ENCODE measurements at regions not wholly inside any gene's neighbourhood (a gene's known extent, or its start where the extent isn't known, plus 50 kb on each side); places are given as distances from the start of the nearest gene placed in this dataset.

DNA sequence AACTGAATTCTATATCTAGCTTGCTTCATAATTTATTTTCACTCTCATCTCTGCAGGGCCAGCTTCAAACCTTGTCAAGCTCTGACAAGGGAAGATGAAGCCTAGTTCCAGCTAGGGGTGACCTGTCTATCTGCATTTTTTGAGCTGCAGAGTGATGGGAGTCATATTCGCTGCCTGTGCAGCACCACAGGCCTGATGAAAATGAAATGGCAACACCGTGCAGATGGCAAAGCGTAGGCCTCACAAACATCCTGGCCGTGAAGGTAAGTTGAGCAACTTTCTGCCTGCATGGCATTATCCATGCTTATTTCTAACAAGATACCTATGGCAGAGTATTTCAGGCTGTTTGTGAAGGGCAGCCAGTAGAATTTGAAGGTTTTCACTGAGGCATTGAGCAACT is 86.4 kb upstream of the C1QTNF9B start:
- no peak for DNase-seq (ENCODE audit: extremely low spot score in 2 of 2)

DNA sequence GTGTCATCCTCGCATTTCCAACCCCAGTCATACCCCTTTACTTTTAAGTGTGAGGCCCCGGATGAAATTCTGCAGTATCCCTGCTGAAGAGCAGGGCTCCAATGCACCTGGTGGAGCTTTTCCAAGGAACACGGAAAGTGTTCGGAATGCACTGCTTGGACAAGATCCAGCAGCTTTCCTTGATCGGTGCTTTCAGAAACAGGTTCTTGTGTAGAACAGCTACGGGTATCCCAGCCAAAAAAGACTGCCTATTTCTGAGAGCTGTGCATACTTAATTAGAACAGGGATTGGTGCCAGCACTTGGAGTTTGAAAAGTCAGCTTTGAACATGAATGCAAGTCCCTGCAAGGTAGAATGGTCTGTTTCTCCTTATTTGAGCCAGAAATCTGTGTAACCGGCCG is 87.2 kb upstream of the C1QTNF9B start:
- Histone ChIP-seq H3K4me3 (no peak overlapping the region), H3K9me3 (no peaks in the 10 kb centered on the region), H3K27me3 (no peaks in the 10 kb centered on the region), H3K4me1 (peaks cover 11% of the 10 kb centered on the region), H3K27ac (no peak overlapping the region), H3K36me3 (no peaks in the 10 kb centered on the region)
- TF ChIP-seq POLR2AphosphoS5 (IDR thresholded peaks at IDR 0.05; ENCODE audit: insufficient read depth in 1 of 2, low read depth in 1 of 2) (no peak), POLR2A (IDR thresholded peaks at IDR 0.05) (no peak)
- TF ChIP-seq, protein P1, sequence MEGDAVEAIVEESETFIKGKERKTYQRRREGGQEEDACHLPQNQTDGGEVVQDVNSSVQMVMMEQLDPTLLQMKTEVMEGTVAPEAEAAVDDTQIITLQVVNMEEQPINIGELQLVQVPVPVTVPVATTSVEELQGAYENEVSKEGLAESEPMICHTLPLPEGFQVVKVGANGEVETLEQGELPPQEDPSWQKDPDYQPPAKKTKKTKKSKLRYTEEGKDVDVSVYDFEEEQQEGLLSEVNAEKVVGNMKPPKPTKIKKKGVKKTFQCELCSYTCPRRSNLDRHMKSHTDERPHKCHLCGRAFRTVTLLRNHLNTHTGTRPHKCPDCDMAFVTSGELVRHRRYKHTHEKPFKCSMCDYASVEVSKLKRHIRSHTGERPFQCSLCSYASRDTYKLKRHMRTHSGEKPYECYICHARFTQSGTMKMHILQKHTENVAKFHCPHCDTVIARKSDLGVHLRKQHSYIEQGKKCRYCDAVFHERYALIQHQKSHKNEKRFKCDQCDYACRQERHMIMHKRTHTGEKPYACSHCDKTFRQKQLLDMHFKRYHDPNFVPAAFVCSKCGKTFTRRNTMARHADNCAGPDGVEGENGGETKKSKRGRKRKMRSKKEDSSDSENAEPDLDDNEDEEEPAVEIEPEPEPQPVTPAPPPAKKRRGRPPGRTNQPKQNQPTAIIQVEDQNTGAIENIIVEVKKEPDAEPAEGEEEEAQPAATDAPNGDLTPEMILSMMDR (IDR thresholded peaks at IDR 0.05), result no peak
- no peak for DNase-seq (ENCODE audit: extremely low spot score in 2 of 2)
- intact Hi-C loops (cut with DNase I), result no loop called here

More for the DNA sequence above, 86.4 kb upstream of the C1QTNF9B start:
- H3K27me3 ChIP-seq, result no peaks in the 10 kb centered on the region
- TF ChIP-seq, protein P1 (IDR thresholded peaks at IDR 0.05), result no peak
- TF ChIP-seq POLR2A (IDR thresholded peaks at IDR 0.05), result no peak
- intact Hi-C loops (cut with DNase I), result no loop called here
- H3K4me3 ChIP-seq, result no peak overlapping the region
- no peaks in the 10 kb centered on the region for H3K9me3 ChIP-seq
- H3K27ac ChIP-seq, result no peak overlapping the region
- H3K36me3 ChIP-seq, result no peaks in the 10 kb centered on the region
- H3K4me1 ChIP-seq, result peaks cover 19% of the 10 kb centered on the region

DNA sequence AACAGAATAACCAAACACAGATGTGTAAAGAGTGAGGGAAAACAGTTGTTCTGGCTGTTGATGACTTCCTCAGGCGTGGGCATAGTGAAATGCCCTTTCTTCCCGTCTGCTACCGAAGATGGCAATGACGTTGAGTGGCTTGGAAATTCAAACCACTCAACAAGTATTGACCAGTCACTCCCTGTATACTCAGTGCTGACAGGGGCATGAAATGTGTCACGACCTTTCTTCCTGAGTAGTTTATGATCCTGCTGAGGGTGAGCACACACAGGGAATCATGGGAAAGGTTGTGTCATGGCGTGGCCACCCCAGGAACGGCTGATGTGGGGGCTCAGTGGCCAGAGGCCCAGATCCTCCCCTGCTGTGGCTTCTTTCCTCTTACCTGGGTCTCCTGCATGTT is 87.8 kb upstream of the C1QTNF9B start:
- peaks cover 7% of the 10 kb centered on the region for H3K4me1 ChIP-seq
- no peaks in the 10 kb centered on the region for H3K9me3 ChIP-seq
- no peak overlapping the region for H3K4me3 ChIP-seq
- no peak for DNase-seq (ENCODE audit: extremely low spot score in 2 of 2)
- intact Hi-C loops (cut with DNase I), result no loop called here
- TF ChIP-seq POLR2AphosphoS5 (IDR thresholded peaks at IDR 0.05; ENCODE audit: insufficient read depth in 1 of 2, low read depth in 1 of 2) (no peak), POLR2A (IDR thresholded peaks at IDR 0.05) (no peak)
- TF ChIP-seq, protein P1 (IDR thresholded peaks at IDR 0.05), result no peak
- no peaks in the 10 kb centered on the region for H3K36me3 ChIP-seq
- no peak overlapping the region for H3K27ac ChIP-seq
- H3K27me3 ChIP-seq, result no peaks in the 10 kb centered on the region

DNA sequence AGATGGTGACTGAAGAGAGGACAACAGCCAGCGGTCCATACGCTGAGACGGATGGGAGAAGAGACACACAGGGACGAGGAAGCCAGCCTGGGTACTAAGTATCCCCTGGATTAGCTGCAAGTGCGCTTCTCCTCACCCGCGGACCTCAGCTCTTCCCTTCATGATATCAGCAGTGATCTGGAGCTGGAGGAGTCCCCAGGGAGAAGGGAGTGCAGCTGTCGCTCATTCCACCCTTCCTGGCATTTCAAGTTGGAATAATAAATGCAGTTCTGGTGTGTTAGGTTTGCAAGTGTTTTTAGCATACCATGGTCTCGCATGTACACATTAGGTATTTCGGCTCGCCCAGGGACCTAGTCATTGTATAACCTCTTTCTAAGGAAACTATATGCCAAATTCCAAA is 88.5 kb upstream of the C1QTNF9B start:
- H3K27me3 ChIP-seq, result no peaks in the 10 kb centered on the region
- no peak for DNase-seq (ENCODE audit: extremely low spot score in 2 of 2)
- no peak overlapping the region for H3K27ac ChIP-seq
- H3K36me3 ChIP-seq, result no peaks in the 10 kb centered on the region
- intact Hi-C loops (cut with DNase I), result no loop called here
- no peaks in the 10 kb centered on the region for H3K9me3 ChIP-seq
- no peaks in the 10 kb centered on the region for H3K4me1 ChIP-seq
- no peak for TF ChIP-seq POLR2A (IDR thresholded peaks at IDR 0.05)
- no peak for TF ChIP-seq POLR2AphosphoS5 (IDR thresholded peaks at IDR 0.05; ENCODE audit: insufficient read depth in 1 of 2, low read depth in 1 of 2)
- TF ChIP-seq, protein P1 (IDR thresholded peaks at IDR 0.05), result no peak
- no peak overlapping the region for H3K4me3 ChIP-seq

DNA sequence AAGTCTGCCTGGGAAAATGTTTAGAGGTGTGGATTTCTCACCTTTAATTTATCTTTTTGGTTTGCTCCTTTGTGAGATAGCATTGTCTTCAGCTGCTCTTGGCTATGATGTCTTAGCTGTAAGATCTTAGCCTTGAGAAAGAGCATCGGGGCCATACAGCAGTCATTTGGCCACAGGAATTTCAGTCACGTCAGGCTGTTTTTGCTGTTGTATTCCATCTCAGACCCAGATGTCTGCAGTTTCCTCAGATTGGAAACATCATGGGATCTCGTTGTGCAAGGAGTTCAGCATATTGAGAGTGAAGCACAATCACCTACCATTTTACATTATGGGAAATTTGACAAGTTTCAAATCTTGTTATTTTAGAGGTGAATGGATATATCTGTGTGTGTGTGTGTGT is 89.3 kb upstream of the C1QTNF9B start:
- no peak for DNase-seq (ENCODE audit: extremely low spot score in 2 of 2)
- H3K9me3 ChIP-seq, result no peaks in the 10 kb centered on the region
- no peaks in the 10 kb centered on the region for H3K4me1 ChIP-seq
- H3K27ac ChIP-seq, result no peak overlapping the region
- H3K27me3 ChIP-seq, result no peaks in the 10 kb centered on the region
- H3K4me3 ChIP-seq, result no peak overlapping the region
- no peaks in the 10 kb centered on the region for H3K36me3 ChIP-seq
- TF ChIP-seq POLR2AphosphoS5 (IDR thresholded peaks at IDR 0.05; ENCODE audit: insufficient read depth in 1 of 2, low read depth in 1 of 2) (no peak), POLR2A (IDR thresholded peaks at IDR 0.05) (no peak)
- TF ChIP-seq, protein P1 (IDR thresholded peaks at IDR 0.05), result no peak
- intact Hi-C loops (cut with DNase I), result no loop called here
